Hypothalamus (tissue), 51 donors: ENCODE measurements at regions not wholly inside any gene's neighbourhood (a gene's known extent, or its start where the extent isn't known, plus 50 kb on each side); places are given as distances from the start of the nearest gene placed in this dataset.
A peak's percentile ranks its signal among the peaks of the same experiment; 100 is the strongest.

ENCODE experiments used
- DNase-seq, 51 donors: peaks; one replicate each; lab custom pipeline; 2025; lab: John Stamatoyannopoulos, UW

GRCh38 chr13:62919491-62919890 lies 1503.8 kb upstream of the PCDH20 start:
- no peak for DNase-seq

GRCh38 chr13:62910541-62911060 lies 1495.0 kb upstream of the PCDH20 start:
- no peak for DNase-seq

DNA sequence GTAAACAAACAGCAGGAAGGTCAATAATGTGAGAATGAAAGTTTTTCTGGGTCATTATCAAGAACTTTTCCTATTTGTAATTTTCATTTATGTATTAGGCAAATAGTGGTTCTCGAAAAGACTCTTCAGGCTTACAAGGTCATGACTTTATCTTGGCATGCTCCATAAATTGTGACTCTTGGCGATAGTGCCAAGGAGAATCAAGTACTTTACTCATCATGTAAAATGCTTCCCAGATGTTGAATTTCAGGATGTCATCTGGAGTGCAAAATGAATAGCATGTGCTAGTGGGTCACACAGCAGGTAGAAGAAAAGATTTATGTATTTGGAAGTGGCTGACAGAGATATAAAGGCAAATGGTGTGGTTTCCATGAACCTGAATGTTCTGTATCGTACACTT lies 1492.7 kb upstream of the PCDH20 start:
- DNase-seq = no peak

DNA sequence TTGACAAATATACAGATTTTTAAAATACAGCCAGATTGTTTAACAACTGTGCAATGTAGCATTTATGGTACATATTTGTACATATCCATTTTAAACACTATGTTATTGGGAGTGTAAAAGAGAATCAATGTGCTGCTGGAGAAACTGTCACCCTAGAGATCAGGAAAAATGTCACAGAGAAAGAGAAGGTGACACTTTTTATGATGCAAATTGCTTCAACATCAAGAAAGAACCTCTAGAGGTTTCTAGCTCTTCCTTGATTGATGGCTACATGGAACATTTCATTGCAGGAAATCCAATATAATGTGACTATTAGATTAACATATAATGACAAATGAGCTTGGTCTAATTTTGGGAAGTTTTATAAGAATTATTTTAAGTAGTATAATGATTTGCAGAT lies 1491.2 kb upstream of the PCDH20 start:
- DNase-seq = no peak

DNA sequence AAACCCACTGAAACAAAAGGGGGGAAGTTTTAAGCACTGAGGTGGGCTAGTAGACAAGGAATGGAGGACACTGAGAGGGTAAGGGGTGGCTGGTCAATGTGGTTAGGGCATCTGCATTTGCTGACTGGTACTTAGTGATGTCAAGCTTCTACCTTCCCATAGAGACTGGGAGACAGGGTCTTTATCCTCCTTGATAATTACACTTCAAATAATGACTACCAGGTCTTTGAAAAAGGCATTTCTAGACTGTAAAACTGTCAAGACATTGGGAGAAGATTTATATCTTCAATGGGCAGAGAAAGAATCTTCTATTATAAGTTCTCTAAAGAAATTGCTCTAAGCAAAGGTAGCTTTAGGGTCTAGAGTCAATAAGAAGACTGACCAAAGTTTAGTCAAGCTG lies 1490.8 kb upstream of the PCDH20 start:
- DNase-seq = no peak

DNA sequence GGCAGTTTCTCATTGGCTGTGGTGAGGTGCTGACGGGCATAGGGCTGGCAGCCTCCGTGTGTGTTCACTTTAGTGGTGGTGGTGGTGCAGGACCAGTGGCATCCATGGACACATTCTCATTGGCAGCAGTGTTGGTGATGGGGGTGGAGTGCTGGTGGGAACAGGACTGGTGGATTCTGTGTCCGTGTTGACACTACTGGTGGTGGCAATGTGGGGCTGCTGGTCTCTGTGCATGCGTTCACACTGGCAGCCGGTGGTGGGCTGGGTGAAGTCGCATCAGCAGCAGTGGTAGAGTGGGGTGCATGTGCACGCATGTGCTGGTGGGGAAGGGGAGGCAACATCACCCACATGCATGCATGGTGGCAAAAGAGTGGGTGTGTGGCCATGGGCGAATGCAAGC lies 1471.4 kb upstream of the PCDH20 start:
- DNase-seq = no peak

GRCh38 chr13:62879071-62879470 lies 1463.4 kb upstream of the PCDH20 start:
- DNase-seq = no peak

DNA sequence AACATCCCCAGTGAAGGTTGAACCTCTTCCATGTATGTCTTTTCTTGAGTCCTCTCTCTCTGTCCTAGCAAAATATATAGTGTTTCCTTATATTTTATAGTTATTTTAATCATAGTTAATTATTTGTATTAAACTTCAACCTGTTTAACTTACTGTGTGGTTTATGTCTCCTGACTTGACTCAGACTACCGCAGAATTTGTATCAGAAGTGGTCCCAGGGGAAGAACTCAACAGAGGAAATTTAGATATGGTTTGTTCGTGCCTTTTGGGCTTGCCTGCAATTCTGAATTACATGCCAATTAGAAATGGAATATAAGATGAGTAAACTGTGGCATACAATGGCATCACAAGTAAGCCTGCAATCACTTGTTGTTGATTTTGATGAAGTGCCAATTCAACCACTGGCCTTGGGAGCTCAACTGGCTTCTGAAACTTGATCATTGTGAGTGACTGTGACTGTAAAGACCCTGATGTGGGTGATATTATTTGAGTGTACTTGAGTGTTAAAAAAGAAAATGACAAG lies 1459.5 kb upstream of the PCDH20 start:
- DNase-seq = no peak

GRCh38 chr13:62850331-62850730 lies 1434.7 kb upstream of the PCDH20 start:
- DNase-seq = no peak

- no peak for DNase-seq
These were observed 1431.9 kb upstream of the PCDH20 start for GRCh38 chr13:62847520-62847919.

DNA sequence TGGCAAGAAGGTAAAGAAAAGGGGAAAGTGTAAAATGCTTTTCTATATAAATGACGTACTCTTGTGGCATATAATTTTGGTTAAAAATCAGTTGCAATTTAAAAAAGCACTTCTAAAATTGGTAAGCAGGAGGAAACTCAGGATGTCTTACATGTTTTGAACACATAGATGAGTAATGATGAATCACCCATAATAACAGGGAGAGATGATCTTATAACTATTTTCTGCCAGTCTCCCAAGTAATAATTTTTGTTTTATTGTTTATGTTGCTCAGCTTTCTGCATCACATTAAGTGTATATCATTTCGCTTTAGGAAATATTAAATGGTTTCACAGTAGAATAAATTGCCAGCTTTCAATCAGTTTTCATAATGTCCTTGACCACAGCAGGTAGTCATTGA lies 1430.7 kb upstream of the PCDH20 start:
- DNase-seq = no peak

DNA sequence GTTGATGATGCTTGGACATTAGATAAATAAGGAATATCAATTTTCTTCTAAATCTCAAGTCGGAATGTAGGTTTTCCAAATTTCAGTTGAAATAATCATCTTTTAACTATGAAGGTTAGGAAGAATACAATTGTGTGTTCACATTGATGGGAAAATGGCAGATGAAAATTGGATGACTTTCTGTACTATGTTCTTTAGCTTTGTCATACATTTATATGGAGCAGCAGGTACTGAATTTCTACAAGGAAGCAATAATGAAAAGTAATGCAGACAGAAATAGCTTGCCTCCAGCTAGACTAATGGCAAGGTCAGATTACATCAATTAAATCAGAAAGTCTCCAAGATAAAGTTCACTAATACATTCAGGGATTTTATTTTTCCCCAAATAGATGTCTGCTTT lies 1423.7 kb upstream of the PCDH20 start:
- DNase-seq = no peak

GRCh38 chr13:62838929-62839328 lies 1423.3 kb upstream of the PCDH20 start:
- DNase-seq = no peak

- no peak for DNase-seq
These were observed 1422.2 kb upstream of the PCDH20 start for GRCh38 chr13:62837895-62838294.

- DNase-seq = no peak
These were observed 1413.8 kb upstream of the PCDH20 start for GRCh38 chr13:62829486-62829885.

GRCh38 chr13:62799931-62800436 lies 1384.3 kb upstream of the PCDH20 start:
- DNase-seq = peak in 2 of 51 donors; percentile 0 to 8

DNA sequence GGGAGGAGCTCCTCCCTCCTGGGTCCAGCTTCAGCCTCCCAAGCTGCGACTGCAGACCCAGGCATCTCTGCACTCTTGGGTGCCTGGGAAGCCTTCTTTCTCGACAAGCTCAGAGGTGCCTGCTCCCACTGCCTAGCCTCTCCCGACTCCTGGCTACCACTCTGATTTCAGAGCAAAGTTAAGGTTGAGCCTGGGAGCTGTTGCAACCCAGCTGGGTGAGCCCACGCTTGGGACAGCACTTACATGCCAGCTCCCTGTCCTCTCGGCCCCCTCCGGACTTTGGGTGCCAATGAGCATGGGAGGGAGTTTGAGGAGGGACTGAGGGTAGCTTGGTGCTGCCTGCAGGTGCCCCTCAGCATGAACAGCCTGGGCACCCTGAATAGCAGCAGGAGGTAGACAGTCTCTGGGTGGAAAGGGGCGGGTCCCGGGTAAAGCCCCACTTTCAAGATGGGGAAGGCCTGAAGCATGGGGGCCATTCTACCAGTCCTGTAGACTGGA lies 1383.4 kb upstream of the PCDH20 start:
- no peak for DNase-seq

DNA sequence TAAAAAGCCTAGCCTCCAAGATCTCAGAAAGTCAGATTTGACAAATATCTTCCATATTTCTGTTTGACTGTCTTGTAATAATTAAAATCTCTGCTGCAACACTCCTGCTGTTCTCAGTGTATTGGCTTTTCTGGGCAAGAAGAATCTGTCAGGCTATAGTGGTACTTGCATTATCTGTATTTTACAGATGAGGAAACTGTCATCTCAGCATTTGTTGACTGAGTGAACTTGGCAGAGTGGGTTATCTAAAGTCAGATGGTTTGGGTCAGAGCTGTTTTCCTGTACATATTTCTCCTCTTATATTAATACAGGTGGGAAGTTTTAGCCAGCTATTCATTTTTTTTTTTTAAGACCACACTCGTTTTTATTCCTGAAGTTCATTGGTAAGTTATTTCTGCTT lies 1378.2 kb upstream of the PCDH20 start:
- DNase-seq = no peak

GRCh38 chr13:62781866-62782265 lies 1366.2 kb upstream of the PCDH20 start:
- no peak for DNase-seq

- DNase-seq = no peak
These were observed 1363.5 kb upstream of the PCDH20 start for GRCh38 chr13:62779161-62779560.

- no peak for DNase-seq
These were observed 1351.8 kb upstream of the PCDH20 start for GRCh38 chr13:62767473-62767872.

GRCh38 chr13:62760724-62761123 lies 1345.1 kb upstream of the PCDH20 start:
- DNase-seq = no peak

GRCh38 chr13:62747629-62748028 lies 1332.0 kb upstream of the PCDH20 start:
- DNase-seq = no peak
